ENCODE measurements at regions not wholly inside any gene's neighbourhood (a gene's known extent, or its start where the extent isn't known, plus 50 kb on each side); places are given as distances from the start of the nearest gene placed in this dataset.
"Not testable (repeated sequence)": the region's sequence is repeated elsewhere in the genome, so short reads cannot be mapped to it uniquely, and the experiment has no call there.

DNA sequence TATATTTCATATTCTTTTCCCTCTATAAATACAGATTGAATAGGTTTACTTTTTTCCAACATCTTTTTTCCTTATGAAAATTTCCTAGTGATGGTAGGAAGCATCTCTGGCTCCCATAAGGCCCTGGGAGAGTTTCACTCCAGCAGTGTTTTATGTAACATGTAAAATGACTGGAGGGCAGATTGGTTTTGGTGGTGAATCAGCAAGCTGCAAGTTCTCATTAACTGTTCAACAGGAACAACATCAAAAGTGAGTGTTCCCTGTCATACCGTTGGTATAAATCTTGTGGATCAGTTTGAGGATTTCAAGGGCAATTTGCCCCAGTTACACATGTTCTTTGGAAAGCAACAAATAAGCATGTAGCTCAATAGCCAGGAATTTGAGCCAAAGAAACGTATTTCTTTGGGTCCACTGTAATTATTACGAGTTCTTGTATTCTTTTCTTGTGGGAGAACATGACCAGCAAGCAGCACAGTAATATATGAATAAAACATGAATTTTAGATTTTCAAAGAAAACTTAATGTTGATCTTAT, 345.7 kb downstream of the SV2B start:
- Histone ChIP-seq H3K4me1 (no peaks in the 10 kb centered on the region), H3K27ac (replicated peaks) (no peak overlapping the region), H3K4me3 (no peak overlapping the region), H3K9me3 (replicated peaks) (peaks cover 15% of the 10 kb centered on the region), H3K27me3 (ENCODE audit: low read depth) (no peaks in the 10 kb centered on the region), H3K36me3 (no peaks in the 10 kb centered on the region)
- DNase-seq, result no peak
- intact Hi-C loops (cut with micrococcal nuclease), result no loop called here
- TF ChIP-seq, protein P1, sequence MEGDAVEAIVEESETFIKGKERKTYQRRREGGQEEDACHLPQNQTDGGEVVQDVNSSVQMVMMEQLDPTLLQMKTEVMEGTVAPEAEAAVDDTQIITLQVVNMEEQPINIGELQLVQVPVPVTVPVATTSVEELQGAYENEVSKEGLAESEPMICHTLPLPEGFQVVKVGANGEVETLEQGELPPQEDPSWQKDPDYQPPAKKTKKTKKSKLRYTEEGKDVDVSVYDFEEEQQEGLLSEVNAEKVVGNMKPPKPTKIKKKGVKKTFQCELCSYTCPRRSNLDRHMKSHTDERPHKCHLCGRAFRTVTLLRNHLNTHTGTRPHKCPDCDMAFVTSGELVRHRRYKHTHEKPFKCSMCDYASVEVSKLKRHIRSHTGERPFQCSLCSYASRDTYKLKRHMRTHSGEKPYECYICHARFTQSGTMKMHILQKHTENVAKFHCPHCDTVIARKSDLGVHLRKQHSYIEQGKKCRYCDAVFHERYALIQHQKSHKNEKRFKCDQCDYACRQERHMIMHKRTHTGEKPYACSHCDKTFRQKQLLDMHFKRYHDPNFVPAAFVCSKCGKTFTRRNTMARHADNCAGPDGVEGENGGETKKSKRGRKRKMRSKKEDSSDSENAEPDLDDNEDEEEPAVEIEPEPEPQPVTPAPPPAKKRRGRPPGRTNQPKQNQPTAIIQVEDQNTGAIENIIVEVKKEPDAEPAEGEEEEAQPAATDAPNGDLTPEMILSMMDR (IDR thresholded peaks at IDR 0.05; ENCODE audit: borderline replicate concordance), result no peak

DNA sequence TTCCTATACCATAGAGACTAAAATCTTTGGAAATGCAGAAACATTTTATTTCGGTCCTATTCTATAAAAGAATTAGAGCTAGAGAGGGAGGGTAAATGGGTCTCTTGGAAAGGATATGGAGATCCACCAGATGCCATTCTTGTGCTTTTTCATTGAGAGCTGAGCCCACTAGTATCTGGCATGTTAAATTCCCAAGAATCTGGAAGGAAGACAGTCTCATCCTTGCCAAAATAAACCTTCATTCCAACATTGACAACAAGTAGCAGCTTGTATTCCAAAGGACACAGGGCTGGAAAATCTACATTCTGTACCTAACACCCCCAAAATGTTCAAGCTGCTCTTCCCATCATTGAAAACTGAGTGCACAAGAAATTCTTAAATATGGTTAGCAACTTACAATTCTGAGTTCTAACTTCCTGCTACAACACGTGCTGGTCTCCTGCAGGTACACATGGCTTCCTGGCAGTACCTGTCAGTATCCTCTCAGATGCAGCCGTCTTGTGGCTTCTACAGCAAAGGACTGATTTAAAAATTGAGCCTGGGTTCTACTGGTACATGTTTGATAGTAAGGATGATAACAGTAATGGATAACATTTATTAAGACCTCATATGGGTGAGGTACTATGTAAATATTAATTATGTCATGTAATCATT, 348.1 kb downstream of the SV2B start:
- no peak for DNase-seq
- intact Hi-C loops (cut with micrococcal nuclease), result no loop called here

DNA sequence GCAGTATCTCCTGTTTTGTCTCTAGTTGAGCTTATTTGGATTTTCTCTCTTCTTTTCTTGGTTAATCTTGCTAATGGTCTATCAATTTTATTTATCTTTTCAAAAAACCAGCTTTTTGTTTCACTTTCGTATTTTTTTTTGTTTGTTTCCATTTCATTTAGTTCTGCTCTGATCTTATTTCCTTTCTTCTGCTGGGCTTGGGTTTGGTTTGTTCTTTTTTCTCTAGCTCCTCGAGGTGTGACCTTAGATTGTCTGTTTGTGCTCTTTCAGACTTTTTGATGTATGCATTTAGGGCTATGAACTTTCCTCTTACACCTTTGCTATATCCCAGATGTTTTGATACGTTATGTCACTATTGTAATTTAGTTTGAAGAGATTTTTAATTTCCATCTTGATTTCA, 353.3 kb downstream of the SV2B start:
- peaks cover 31% of the 10 kb centered on the region for H3K9me3 ChIP-seq (replicated peaks)
- DNase-seq; H3K27ac ChIP-seq (replicated peaks); H3K4me1 ChIP-seq; H3K27me3 ChIP-seq (ENCODE audit: low read depth); H3K36me3 ChIP-seq; intact Hi-C loops (cut with micrococcal nuclease); H3K4me3 ChIP-seq: not testable (repeated sequence)

More for the DNA sequence above, 348.1 kb downstream of the SV2B start:
- H3K4me3 ChIP-seq, result no peak overlapping the region
- H3K27me3 ChIP-seq (ENCODE audit: low read depth), result no peaks in the 10 kb centered on the region
- H3K9me3 ChIP-seq (replicated peaks), result peaks cover 11% of the 10 kb centered on the region
- H3K27ac ChIP-seq (replicated peaks), result no peak overlapping the region
- no peaks in the 10 kb centered on the region for H3K36me3 ChIP-seq
- no peaks in the 10 kb centered on the region for H3K4me1 ChIP-seq
- TF ChIP-seq, protein P1 (IDR thresholded peaks at IDR 0.05; ENCODE audit: borderline replicate concordance), result no peak

DNA sequence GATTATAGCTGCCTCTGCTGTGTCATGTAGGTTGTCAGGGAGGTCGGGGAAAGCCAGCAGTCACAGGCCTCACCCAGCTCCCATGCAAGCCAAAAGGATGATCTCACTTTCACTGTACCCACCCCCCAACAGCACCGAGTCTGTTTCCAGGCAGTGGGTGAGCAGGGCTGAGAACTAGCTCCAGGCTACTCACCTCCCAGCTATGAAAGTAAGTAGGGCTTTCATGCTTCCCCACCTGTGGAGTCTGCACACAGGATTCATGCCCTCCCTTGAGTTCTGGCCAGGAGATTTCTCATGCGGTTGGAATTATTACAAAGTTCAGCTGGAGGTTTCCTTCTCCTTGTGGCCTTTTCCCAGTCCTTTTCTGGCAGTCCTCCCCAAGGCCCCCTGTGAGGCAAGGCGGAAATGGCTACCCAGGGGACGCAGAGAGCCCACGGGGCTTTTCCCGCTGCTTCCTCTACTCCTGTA, 356.2 kb downstream of the SV2B start:
- no peak overlapping the region for H3K27ac ChIP-seq (replicated peaks)
- intact Hi-C loops (cut with micrococcal nuclease), result no loop called here
- H3K9me3 ChIP-seq (replicated peaks), result peaks cover 29% of the 10 kb centered on the region
- H3K4me1 ChIP-seq, result no peaks in the 10 kb centered on the region
- DNase-seq, result no peak
- H3K36me3 ChIP-seq, result no peaks in the 10 kb centered on the region
- H3K27me3 ChIP-seq (ENCODE audit: low read depth), result peaks cover 3% of the 10 kb centered on the region
- H3K4me3 ChIP-seq, result no peak overlapping the region
- TF ChIP-seq, protein P1 (IDR thresholded peaks at IDR 0.05; ENCODE audit: borderline replicate concordance), result no peak

DNA sequence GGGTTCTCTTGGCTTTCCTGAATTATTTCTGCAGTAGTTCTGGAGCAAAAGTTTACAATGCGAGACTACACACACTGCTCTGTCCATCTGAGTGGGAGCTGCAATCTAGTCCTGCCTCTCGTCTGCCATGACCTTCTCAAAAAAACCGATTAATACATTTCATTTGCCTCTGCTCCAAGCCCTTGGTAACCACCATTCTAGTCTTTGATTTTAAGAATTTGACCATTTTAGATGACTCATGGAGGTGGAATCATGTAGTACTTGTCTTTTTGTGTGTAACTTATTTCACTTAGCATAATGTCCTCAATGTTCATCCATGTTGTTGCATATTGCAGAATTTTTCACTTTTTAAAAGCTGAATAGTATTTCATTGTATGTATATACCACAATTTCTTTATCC, 356.9 kb downstream of the SV2B start:
- no peaks in the 10 kb centered on the region for H3K36me3 ChIP-seq
- DNase-seq, result no peak
- peaks cover 3% of the 10 kb centered on the region for H3K27me3 ChIP-seq (ENCODE audit: low read depth)
- H3K9me3 ChIP-seq (replicated peaks), result peaks cover 24% of the 10 kb centered on the region
- no peaks in the 10 kb centered on the region for H3K4me1 ChIP-seq
- TF ChIP-seq, protein P1 (IDR thresholded peaks at IDR 0.05; ENCODE audit: borderline replicate concordance), result no peak
- intact Hi-C loops (cut with micrococcal nuclease), result no loop called here
- H3K4me3 ChIP-seq, result no peak overlapping the region
- no peak overlapping the region for H3K27ac ChIP-seq (replicated peaks)

DNA sequence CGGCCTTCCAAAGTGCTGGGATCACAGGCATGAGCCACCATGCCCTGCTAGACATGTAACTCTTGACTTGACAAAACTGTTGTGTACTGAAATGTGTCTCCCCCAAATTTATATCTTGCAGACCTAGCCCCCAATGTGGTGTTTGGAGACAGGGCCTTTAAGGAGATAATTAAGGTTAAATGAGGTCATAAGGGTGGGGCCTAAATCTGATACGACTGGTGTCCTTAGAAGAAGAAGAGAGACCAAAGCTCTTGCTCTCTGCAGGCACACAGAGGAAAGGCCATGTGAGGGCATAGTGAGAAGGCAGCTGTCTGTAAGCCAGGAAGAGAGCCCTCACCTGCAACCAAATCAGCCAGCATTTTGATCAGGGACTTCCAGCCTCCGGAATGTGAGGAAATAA, 361.3 kb downstream of the SV2B start:
- H3K9me3 ChIP-seq (replicated peaks), result no peaks in the 10 kb centered on the region
- H3K27me3 ChIP-seq (ENCODE audit: low read depth), result peaks cover 3% of the 10 kb centered on the region
- intact Hi-C loops (cut with micrococcal nuclease), result no loop called here
- TF ChIP-seq, protein P1 (IDR thresholded peaks at IDR 0.05; ENCODE audit: borderline replicate concordance), result no peak
- no peak overlapping the region for H3K4me3 ChIP-seq
- no peaks in the 10 kb centered on the region for H3K4me1 ChIP-seq
- no peak overlapping the region for H3K27ac ChIP-seq (replicated peaks)
- no peak for DNase-seq
- no peaks in the 10 kb centered on the region for H3K36me3 ChIP-seq

Data from left ventricle myocardium inferior (tissue), 1 donor.